ENCODE measurements at regions not wholly inside any gene's neighbourhood (a gene's known extent, or its start where the extent isn't known, plus 50 kb on each side); places are given as distances from the start of the nearest gene placed in this dataset.

DNA sequence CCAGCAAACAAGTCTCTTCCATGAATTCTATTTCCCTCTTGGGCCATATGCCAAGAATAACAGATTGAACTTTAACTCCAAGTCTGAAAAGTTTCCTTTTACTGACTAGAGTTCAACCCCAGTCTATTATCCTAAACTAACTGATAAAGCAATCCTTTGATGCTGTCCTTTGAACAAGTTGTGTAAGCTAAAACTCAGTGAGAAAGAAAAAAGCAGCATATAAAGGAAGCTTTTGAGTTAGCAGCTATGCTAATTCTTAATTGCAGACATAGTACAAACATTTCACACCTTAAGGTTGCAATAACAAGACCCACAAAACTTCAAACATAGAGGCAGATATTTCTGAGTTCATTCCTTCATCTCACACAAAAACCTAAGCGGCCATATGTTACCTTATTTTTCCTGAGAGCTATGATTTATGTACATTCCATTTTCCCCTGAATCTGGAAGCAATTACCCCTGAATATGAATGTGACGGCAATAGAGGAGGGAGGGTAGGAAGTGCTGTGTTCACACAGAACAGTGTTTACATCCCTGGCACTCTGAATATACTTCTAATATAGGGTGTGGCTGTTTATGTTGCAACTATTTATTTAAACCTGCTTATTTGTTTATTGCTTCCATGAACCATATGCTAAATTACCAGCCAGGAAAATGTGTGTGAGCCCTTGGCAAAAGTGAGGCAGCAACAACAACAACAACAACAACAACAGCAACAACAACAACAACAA is 180.6 kb downstream of the IRS1 start:
- Histone ChIP-seq H3K4me2 (ENCODE audit: low read depth, low read length) (peak overlapping the region; percentile 20), H4K20me1 (ENCODE audit: insufficient read depth, low read length) (no peaks in the 10 kb centered on the region), H3K9me3 (ENCODE audit: low read length) (peaks cover 9% of the 10 kb centered on the region), H3K4me1 (ENCODE audit: insufficient read depth, low read length) (peaks cover 66% of the 10 kb centered on the region), H3K36me3 (replicated peaks in 1 of 2; ENCODE audit: control insufficient read depth in 1 of 2, insufficient read depth in 2 of 2, low read length in 2 of 2) (no peaks in the 10 kb centered on the region), H2AFZ (ENCODE audit: low read length) (no peak overlapping the region), H3K9ac (ENCODE audit: insufficient read depth, low read depth, low read length) (peak overlapping the region; percentile 16; the same call in 1 of the 2 replicates), H3K79me2 (ENCODE audit: insufficient read depth, low read length) (no peaks in the 10 kb centered on the region), H3K27ac (ENCODE audit: extremely low read length, insufficient read depth, low read length) (peak overlapping the region; percentile 75), H3K27me3 (ENCODE audit: control insufficient read depth in 1 of 2, insufficient read depth in 2 of 2, low read length in 2 of 2) (no peaks in the 10 kb centered on the region), H3K4me3 (replicated peaks in 1 of 3; ENCODE audit: insufficient read depth in 1 of 3, low read depth in 2 of 3, low read length in 3 of 3) (peak overlapping the region in 1 of 3 experiments; percentile 18; a peak in 1 of 6 replicates)
- intact Hi-C loops (cut with micrococcal nuclease; ENCODE audit: unreplicated experiment), result loop anchor here (1.0 to 10.0 kb wide), 8 partner anchors 20 to 404 kb away; no protein-coding TSS in a partner anchor
- DNase-seq (ENCODE audit: low spot score) (peak; percentile 98), FAIRE-seq (peak; percentile 89), ATAC-seq (peak; percentile 86)
- BruUV-seq (replicated peaks), result no TSS peak
- in situ Hi-C loops (cut with HindIII; ENCODE audit: extremely low pct_ligation_motif_present, low pct_unique_long_range_greater_than_20kb), result loop anchor here (25.0 kb wide), 1 partner anchor 732 kb away; no protein-coding TSS in a partner anchor
- WGBS (ENCODE audit: low lambda C conversion rate), result 0% methylated on average over 2 of the region's 2 CpGs
- ChIA-PET CTCF (ENCODE audit: low intra/inter-chr PET ratio, low total read pairs) (no interaction called here), POLR2A (interaction anchor here (0.8 to 2.7 kb wide), 8 partner anchors 35 to 588 kb away, joined by 3 to 24 read pairs (median 6); partner anchors contain the start of gene IRS1)
- TF ChIP-seq MIXL1 (CRISPR knock-in tag; IDR thresholded peaks at IDR 0.05) (peak; percentile 95), NCOA2 (CRISPR knock-in tag; IDR thresholded peaks at IDR 0.05) (peak; percentile 99), ZNF577 (CRISPR knock-in tag; IDR thresholded peaks at IDR 0.05; ENCODE audit: borderline replicate concordance, low read depth) (no peak), ZNF749 (CRISPR knock-in tag; IDR thresholded peaks at IDR 0.05; ENCODE audit: borderline replicate concordance) (peak; percentile 84; the same call in 1 of the 2 replicates), NFYC (CRISPR knock-in tag; IDR thresholded peaks at IDR 0.05) (peak; percentile 39), ZFAT (CRISPR knock-in tag; conservative IDR thresholded peaks at IDR 0.05) (no peak), ZNF761 (CRISPR knock-in tag; conservative IDR thresholded peaks at IDR 0.05) (peak; percentile 79; the same call in 1 of the 2 replicates), ZNF710 (CRISPR knock-in tag; IDR thresholded peaks at IDR 0.05; ENCODE audit: borderline replicate concordance) (peak; percentile 82; the same call in 1 of the 2 replicates), MAFF (IDR thresholded peaks at IDR 0.05; ENCODE audit: low read depth, low read length) (0 out of 2 replicates have a peak, but pooled peaks have one; percentile 9), MYC (CRISPR knock-in tag; IDR thresholded peaks at IDR 0.05; ENCODE audit: borderline replicate concordance) (no peak), SP140L (CRISPR knock-in tag; IDR thresholded peaks at IDR 0.05; ENCODE audit: borderline replicate concordance) (peak; percentile 62; the same call in 1 of the 2 replicates), CREM (IDR thresholded peaks at IDR 0.05) (peak; percentile 95), CREM (CRISPR knock-in tag; IDR thresholded peaks at IDR 0.05) (no peak)
- TF ChIP-seq, protein P1, sequence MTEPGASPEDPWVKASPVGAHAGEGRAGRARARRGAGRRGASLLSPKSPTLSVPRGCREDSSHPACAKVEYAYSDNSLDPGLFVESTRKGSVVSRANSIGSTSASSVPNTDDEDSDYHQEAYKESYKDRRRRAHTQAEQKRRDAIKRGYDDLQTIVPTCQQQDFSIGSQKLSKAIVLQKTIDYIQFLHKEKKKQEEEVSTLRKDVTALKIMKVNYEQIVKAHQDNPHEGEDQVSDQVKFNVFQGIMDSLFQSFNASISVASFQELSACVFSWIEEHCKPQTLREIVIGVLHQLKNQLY (CRISPR knock-in tag; IDR thresholded peaks at IDR 0.05), result peak; percentile 95
- TF ChIP-seq, protein P2, sequence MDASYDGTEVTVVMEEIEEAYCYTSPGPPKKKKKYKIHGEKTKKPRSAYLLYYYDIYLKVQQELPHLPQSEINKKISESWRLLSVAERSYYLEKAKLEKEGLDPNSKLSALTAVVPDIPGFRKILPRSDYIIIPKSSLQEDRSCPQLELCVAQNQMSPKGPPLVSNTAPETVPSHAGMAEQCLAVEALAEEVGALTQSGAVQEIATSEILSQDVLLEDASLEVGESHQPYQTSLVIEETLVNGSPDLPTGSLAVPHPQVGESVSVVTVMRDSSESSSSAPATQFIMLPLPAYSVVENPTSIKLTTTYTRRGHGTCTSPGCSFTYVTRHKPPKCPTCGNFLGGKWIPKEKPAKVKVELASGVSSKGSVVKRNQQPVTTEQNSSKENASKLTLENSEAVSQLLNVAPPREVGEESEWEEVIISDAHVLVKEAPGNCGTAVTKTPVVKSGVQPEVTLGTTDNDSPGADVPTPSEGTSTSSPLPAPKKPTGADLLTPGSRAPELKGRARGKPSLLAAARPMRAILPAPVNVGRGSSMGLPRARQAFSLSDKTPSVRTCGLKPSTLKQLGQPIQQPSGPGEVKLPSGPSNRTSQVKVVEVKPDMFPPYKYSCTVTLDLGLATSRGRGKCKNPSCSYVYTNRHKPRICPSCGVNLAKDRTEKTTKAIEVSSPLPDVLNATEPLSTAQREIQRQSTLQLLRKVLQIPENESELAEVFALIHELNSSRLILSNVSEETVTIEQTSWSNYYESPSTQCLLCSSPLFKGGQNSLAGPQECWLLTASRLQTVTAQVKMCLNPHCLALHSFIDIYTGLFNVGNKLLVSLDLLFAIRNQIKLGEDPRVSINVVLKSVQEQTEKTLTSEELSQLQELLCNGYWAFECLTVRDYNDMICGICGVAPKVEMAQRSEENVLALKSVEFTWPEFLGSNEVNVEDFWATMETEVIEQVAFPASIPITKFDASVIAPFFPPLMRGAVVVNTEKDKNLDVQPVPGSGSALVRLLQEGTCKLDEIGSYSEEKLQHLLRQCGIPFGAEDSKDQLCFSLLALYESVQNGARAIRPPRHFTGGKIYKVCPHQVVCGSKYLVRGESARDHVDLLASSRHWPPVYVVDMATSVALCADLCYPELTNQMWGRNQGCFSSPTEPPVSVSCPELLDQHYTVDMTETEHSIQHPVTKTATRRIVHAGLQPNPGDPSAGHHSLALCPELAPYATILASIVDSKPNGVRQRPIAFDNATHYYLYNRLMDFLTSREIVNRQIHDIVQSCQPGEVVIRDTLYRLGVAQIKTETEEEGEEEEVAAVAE (CRISPR knock-in tag; IDR thresholded peaks at IDR 0.05; ENCODE audit: borderline replicate concordance), result peak; percentile 69; the same call in 1 of the 2 replicates
- TF ChIP-seq, protein P3, sequence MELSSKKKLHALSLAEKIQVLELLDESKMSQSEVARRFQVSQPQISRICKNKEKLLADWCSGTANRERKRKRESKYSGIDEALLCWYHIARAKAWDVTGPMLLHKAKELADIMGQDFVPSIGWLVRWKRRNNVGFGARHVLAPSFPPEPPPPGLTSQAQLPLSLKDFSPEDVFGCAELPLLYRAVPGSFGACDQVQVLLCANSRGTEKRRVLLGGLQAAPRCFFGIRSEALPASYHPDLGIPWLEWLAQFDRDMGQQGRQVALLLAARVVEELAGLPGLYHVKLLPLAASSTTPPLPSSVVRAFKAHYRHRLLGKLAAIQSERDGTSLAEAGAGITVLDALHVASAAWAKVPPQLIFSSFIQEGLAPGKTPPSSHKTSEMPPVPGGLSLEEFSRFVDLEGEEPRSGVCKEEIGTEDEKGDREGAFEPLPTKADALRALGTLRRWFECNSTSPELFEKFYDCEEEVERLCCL (CRISPR knock-in tag; IDR thresholded peaks at IDR 0.05; ENCODE audit: borderline replicate concordance), result 0 out of 2 replicates have a peak, but pooled peaks have one; percentile 67
